Glutamatergic neuron (in vitro differentiated cells): ENCODE measurements at regions not wholly inside any gene's neighbourhood (a gene's known extent, or its start where the extent isn't known, plus 50 kb on each side); places are given as distances from the start of the nearest gene placed in this dataset.

Source experiments
- DNase-seq: peaks from one replicate; pipeline ENCODE4 v3.0.0; 2022
- H3K27ac Mint-ChIP-seq: one replicate; pipeline ENCODE4 v1.8.0; 2020; ENCODE audit warnings: mild to moderate bottlenecking, mixed read lengths, inconsistent platforms; ENCODE audit not compliant: unreplicated experiment
- H3K27me3 Mint-ChIP-seq: one replicate; pipeline ENCODE4 v1.8.0; 2020; ENCODE audit warnings: mild to moderate bottlenecking, moderate library complexity, mixed read lengths, inconsistent platforms; ENCODE audit not compliant: unreplicated experiment
- H3K36me3 Mint-ChIP-seq: one replicate; pipeline ENCODE4 v1.8.0; 2020; ENCODE audit warnings: mild to moderate bottlenecking, mixed read lengths, inconsistent platforms; ENCODE audit not compliant: unreplicated experiment
- H3K4me1 Mint-ChIP-seq: one replicate; pipeline ENCODE4 v1.8.0; 2020; ENCODE audit warnings: mild to moderate bottlenecking, low read depth, mixed read lengths, inconsistent platforms; ENCODE audit not compliant: unreplicated experiment
- H3K4me3 Mint-ChIP-seq: one replicate; pipeline ENCODE4 v1.8.0; 2020; ENCODE audit warnings: mild to moderate bottlenecking, mixed read lengths, inconsistent platforms; ENCODE audit not compliant: unreplicated experiment
- H3K9me3 Mint-ChIP-seq: one replicate; pipeline ENCODE4 v1.8.0; 2020; ENCODE audit warnings: mild to moderate bottlenecking, moderate library complexity, mixed read lengths, inconsistent platforms; ENCODE audit not compliant: unreplicated experiment
- TF ChIP-seq, protein P1 (sequence below): fragments of 200-600 bp; sonication (generic); IDR thresholded peaks from one replicate; pipeline ENCODE4 v1.5.0; 2021; ENCODE audit not compliant: partially characterized antibody, unreplicated experiment

DNA sequence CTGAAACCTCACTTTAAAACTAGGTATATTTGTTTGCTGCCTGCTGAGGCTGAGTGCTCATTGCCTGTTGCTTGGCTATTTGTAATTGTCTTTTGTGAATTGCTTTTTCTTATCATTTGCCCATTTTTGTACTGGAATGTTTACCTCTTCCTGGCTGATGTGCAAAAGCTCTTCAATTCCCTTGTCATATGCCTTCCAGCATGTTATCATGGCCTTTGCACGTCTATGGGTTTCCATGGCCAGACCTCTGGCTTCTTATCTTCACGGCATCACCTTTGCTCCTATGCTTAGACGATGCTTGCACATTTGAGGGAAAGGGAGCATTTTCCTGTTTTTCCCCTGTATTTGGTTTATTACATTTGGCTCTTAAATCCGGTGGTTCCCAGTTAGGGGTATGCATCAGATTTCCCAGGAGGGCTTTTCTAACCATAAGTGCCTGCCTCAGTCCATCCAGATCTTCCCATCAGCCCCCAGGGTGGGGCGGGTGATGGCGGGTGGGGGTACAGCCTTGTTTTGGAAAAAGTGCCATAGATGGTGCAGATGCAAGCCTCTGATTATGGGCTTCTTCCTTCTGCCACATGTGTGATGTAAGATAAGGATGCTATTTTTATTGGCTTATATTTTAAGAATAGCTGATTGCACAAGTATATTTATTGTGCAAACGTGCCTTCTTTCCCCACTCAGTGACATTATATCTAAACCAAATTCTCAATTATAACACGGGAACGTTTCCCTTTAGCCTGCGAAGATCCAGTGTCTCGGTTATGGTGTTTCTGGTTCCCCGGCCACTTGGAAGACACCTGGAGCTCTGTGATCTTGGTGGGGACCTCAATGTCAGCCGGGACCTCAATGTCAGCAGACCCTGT is 70.6 kb upstream of the SEPTIN5 start:
- H3K4me3 Mint-ChIP-seq: no peak overlapping the region
- peaks cover 5% of the 10 kb centered on the region for H3K27me3 Mint-ChIP-seq
- H3K9me3 Mint-ChIP-seq: peaks cover 2% of the 10 kb centered on the region
- TF ChIP-seq, protein P1, sequence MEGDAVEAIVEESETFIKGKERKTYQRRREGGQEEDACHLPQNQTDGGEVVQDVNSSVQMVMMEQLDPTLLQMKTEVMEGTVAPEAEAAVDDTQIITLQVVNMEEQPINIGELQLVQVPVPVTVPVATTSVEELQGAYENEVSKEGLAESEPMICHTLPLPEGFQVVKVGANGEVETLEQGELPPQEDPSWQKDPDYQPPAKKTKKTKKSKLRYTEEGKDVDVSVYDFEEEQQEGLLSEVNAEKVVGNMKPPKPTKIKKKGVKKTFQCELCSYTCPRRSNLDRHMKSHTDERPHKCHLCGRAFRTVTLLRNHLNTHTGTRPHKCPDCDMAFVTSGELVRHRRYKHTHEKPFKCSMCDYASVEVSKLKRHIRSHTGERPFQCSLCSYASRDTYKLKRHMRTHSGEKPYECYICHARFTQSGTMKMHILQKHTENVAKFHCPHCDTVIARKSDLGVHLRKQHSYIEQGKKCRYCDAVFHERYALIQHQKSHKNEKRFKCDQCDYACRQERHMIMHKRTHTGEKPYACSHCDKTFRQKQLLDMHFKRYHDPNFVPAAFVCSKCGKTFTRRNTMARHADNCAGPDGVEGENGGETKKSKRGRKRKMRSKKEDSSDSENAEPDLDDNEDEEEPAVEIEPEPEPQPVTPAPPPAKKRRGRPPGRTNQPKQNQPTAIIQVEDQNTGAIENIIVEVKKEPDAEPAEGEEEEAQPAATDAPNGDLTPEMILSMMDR: no peak
- no peak for DNase-seq
- no peak overlapping the region for H3K27ac Mint-ChIP-seq
- H3K4me1 Mint-ChIP-seq: no peaks in the 10 kb centered on the region
- peaks cover 8% of the 10 kb centered on the region for H3K36me3 Mint-ChIP-seq

DNA sequence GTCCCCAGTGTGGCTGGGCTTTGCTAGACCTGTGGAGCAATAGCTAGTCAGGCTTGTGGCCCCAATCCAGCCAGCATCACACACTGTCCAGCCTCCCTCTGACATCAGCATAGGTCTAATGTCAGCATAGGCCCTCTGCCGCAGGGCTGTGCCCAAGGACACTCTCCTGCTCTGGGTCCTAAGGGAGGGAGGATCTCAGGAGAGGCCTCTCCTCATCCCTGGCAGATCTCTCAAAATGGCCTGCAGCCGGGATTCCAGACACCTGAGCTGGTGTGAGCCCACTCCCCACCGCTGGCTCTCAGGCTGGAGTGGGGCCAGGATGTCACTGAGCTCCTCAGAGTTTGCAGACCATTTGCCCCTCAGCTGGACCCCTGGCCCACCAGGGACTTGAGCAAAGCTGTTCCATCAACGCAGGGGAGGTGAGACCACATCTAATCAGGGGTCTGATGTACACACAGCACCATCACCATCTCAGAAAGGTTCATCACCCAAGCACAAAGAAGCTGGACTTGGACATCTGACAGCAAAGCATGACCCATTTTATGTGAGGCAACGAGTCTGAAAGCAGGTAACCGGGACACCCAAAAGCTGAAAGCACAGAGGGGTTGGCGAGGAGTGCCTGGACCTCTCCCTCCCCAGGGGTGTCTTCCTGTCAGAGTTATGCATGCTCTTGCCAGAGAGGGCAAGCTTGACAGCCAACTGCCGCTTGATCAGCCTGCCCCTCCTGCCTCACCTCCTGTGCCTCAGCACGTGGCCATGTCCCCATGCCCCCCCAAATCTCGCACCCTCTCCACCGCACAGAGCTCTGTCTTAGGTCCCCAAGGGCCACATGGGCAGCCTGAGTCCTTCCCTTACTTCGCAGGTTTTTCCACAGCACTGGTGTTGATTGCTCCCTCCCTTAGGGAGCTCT is 69.7 kb upstream of the SEPTIN5 start:
- TF ChIP-seq, protein P1: no peak
- Mint-ChIP-seq H3K4me1 (no peaks in the 10 kb centered on the region), H3K27me3 (peaks cover 5% of the 10 kb centered on the region), H3K9me3 (peaks cover 2% of the 10 kb centered on the region), H3K27ac (no peak overlapping the region), H3K4me3 (no peak overlapping the region), H3K36me3 (peaks cover 8% of the 10 kb centered on the region)
- DNase-seq: no peak

DNA sequence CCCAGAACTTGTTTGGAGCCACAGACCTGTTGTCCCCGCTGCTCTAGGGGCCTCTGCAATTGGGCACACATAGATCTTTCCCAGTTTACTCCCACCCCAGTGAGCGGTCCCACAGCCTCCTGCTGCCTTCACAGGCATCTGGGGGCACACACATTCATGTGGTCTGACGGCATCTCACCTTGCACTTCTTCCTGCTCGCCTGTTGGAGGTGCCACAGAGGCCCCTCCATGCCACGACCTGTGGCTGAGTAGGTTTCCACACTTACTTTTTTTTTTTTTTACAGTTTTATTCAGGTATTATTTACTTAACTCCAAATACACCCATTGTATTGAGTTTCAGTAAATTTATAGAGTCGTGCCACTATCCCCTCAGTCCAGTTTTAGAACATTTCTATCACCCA is 68.9 kb upstream of the SEPTIN5 start:
- Mint-ChIP-seq H3K4me3 (no peak overlapping the region), H3K9me3 (peaks cover 2% of the 10 kb centered on the region), H3K27me3 (peaks cover 5% of the 10 kb centered on the region), H3K36me3 (peaks cover 13% of the 10 kb centered on the region), H3K4me1 (no peaks in the 10 kb centered on the region), H3K27ac (no peak overlapping the region)
- TF ChIP-seq, protein P1: no peak
- DNase-seq: no peak

DNA sequence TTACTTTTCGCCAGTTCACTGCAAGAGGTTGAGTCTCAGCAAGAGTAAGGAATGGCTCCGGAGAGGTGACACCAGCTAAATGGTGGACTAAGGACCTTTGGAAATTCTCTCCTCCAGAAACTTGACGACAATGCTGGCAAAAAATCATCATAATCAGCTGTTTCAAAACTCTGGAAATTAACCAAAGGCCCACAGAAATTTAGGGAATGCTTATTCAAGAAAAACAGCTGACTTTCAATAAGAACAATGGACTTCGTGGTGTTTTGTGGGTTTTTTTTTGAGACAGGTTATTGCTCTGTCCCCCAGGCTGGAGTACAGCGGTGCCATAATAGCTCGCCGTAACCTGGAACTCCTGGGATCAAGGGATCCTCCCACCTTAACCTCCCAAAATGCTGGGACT is 68.4 kb upstream of the SEPTIN5 start:
- H3K9me3 Mint-ChIP-seq: peaks cover 2% of the 10 kb centered on the region
- no peak for DNase-seq
- H3K4me1 Mint-ChIP-seq: no peaks in the 10 kb centered on the region
- no peak overlapping the region for H3K4me3 Mint-ChIP-seq
- TF ChIP-seq, protein P1: no peak
- peaks cover 13% of the 10 kb centered on the region for H3K36me3 Mint-ChIP-seq
- no peak overlapping the region for H3K27ac Mint-ChIP-seq
- H3K27me3 Mint-ChIP-seq: peaks cover 4% of the 10 kb centered on the region
